GM10248 (cell line): ENCODE measurements at regions not wholly inside any gene's neighbourhood (a gene's known extent, or its start where the extent isn't known, plus 50 kb on each side); places are given as distances from the start of the nearest gene placed in this dataset.

Source experiments
- CTCF ChIA-PET: fragments of 300-600 bp; sonication (Branson Sonifier 250); formaldehyde crosslinking; extraction: SDS; loops from one replicate; lab custom pipeline; 2021; ENCODE audit warnings: antibody characterized with exemption; lab: Yijun Ruan, JAX
- POLR2A ChIA-PET: fragments of 350-650 bp; sonication (Branson Sonifier 250); formaldehyde crosslinking; extraction: SDS; loops from one replicate; lab custom pipeline; 2020; ENCODE audit warnings: antibody characterized with exemption; lab: Yijun Ruan, JAX
- DNase-seq: peaks from one replicate; pipeline ENCODE4 v3.0.0; 2012; ENCODE audit errors: extremely low spot score
- CTCF ChIP-seq: IDR thresholded peaks from 2 replicates; pipeline ENCODE4 v1.5.1; 2012; ENCODE audit warnings: mild to moderate bottlenecking, low read depth; ENCODE audit errors: extremely low read depth, missing control alignments, control extremely low read depth

DNA sequence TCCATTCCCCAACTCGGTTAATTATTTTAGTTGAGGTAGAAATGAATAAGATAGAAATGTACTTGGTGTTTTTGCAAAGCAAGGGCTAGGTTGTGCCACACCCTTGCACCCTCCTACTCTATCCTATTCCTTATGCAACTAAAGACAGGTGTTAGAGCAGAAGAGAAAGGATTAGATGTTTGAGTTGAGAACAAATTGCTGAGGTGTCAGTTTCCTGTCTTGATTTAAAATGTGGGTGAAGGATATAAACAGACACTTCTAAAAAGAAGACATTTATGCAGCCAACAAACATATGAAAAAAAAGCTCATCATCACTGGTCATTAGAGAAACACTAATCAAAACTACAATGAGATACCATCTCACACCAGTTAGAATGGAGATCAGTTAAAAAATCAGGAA, 1256.2 kb downstream of the CNTNAP5 start:
- TF ChIP-seq CTCF = no peak
- DNase-seq = no peak
- POLR2A ChIA-PET = no interaction called here
- CTCF ChIA-PET = interaction anchor here (2.8 kb wide), 1 partner anchor 8 kb away, joined by 10 read pairs; no protein-coding TSS in a partner anchor

GRCh38 chr2:125296742-125297141, 1271.7 kb downstream of the CNTNAP5 start:
- POLR2A ChIA-PET = no interaction called here

DNA sequence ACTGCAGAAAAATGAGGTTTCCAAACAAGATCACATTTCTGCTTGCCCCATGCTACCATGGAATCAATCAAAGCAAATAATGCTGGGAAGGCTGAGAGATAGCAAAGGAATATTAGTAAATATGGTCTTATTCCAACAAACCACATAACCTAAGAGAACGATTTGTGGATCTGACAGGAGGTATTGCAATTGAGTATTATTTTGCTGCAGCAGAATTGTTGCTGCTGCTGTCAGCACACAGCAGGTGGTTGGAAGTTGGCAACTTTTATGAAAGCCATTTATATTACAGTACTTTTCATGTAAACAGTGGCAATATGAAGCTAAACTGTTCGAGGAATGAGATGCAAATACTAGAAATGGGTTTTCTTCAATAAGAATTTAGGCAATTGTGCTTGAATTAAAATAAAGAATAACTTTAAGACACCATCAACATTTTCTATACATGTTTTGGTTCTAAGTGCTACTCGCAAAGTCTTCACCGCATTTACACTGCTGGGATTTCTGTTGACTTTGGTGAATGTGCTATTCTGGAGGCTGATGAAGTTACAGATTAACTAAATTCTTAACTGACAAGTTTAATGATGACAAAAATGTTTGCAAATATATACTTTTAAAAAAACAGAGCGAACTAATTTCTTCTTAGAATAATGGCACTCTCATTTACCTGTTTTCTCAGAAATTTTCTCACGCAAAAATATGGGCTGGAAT, 1285.7 kb downstream of the CNTNAP5 start:
- POLR2A ChIA-PET = no interaction called here
- TF ChIP-seq CTCF = no peak
- no peak for DNase-seq
- CTCF ChIA-PET = no interaction called here

More at GRCh38 chr2:125296742-125297141, 1271.7 kb downstream of the CNTNAP5 start:
- no peak for DNase-seq
- no peak for TF ChIP-seq CTCF
- CTCF ChIA-PET = no interaction called here

- no peak for TF ChIP-seq CTCF
- POLR2A ChIA-PET = no interaction called here
- CTCF ChIA-PET = interaction anchor here (0.9 kb wide), 1 partner anchor 10 kb away, joined by 3 read pairs; no protein-coding TSS in a partner anchor
- DNase-seq = no peak
Observed at GRCh38 chr2:125312342-125312741, 1287.3 kb downstream of the CNTNAP5 start.

- TF ChIP-seq CTCF = no peak
- CTCF ChIA-PET = interaction anchor here (0.8 to 1.2 kb wide), 2 partner anchors 13 to 84 kb away, joined by 3 to 4 read pairs; no protein-coding TSS in a partner anchor
- no peak for DNase-seq
- POLR2A ChIA-PET = no interaction called here
Observed at GRCh38 chr2:125313806-125314205, 1288.7 kb downstream of the CNTNAP5 start.

DNA sequence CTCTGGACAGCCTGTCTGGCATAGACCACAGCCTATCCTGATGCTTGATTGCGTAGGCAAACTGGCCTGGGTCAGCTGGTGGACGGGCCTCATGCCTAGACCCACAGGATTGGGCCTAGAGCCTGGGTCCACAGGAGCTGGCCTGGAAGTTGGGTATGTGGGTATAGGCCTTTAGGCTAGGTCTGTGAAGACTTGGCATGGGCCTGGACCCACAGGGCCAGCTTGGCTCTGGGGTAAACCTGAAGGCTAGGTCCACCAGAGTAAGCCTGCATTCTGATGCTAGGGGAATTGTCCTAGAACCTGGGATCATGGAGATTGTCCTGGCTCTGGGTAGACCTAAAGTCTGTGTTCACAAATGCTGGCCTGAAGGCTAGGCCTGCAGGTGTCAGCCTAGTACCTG, 1293.7 kb downstream of the CNTNAP5 start:
- TF ChIP-seq CTCF = no peak
- DNase-seq = no peak
- CTCF ChIA-PET = interaction anchor here (1.0 to 1.6 kb wide), 2 partner anchors 15 to 46 kb away, joined by 3 read pairs; no protein-coding TSS in a partner anchor
- POLR2A ChIA-PET = no interaction called here
